H1 (cell line): ENCODE measurements at regions not wholly inside any gene's neighbourhood (a gene's known extent, or its start where the extent isn't known, plus 50 kb on each side); places are given as distances from the start of the nearest gene placed in this dataset.

ENCODE experiments used
- CTCF ChIA-PET: fragments of 300-600 bp; sonication (Branson Sonifier 250); formaldehyde crosslinking; loops from one replicate; lab custom pipeline; 2021; ENCODE audit not compliant: partially characterized antibody; lab: Charles Lee
- POLR2A ChIA-PET: fragments of 300-600 bp; sonication (Branson Sonifier 250); formaldehyde crosslinking; loops from one replicate; lab custom pipeline; 2021; ENCODE audit warnings: inconsistent platforms; ENCODE audit not compliant: partially characterized antibody; lab: Charles Lee
- DNase-seq, 2 experiments: peaks; one replicate each; pipeline versions ENCODE4 v3.0.0 to v3.0.0-alpha.2; 2010 to 2022; ENCODE audit warnings: low spot score in 2 of 2, low read depth in 1 of 2, mixed read lengths in 1 of 2
- FAIRE-seq: peaks from 2 replicates; lab custom pipeline; 2011; peaks lifted over from hg19 to GRCh38; lab: Jason Lieb, UNC
- H2AFZ ChIP-seq: 2 replicates; pipeline ENCODE4 v1.8.1; 2012; ENCODE audit warnings: low read length, inconsistent platforms
- H2AK5ac ChIP-seq: 2 replicates; pipeline ENCODE4 v1.6.1; 2013; ENCODE audit warnings: low read depth, low read length
- H2BK120ac ChIP-seq: replicated peaks from 2 replicates; pipeline ENCODE3; 2013; ENCODE audit warnings: low read depth, low read length, inconsistent platforms
- H2BK12ac ChIP-seq: 2 replicates; pipeline ENCODE4 v1.6.1; 2013; ENCODE audit warnings: low read depth, low read length
- H2BK15ac ChIP-seq: 2 replicates; pipeline ENCODE4 v1.6.1; 2013; ENCODE audit warnings: low read length
- H2BK20ac ChIP-seq: 2 replicates; pipeline ENCODE4 v1.6.1; 2013; ENCODE audit warnings: low read length
- H2BK5ac ChIP-seq: 2 replicates; pipeline ENCODE4 v1.6.1; 2013; ENCODE audit warnings: low read depth, low read length
- H3K14ac ChIP-seq: 2 replicates; pipeline ENCODE4 v1.6.1; 2013; ENCODE audit warnings: inconsistent platforms; ENCODE audit not compliant: insufficient read length
- H3K18ac ChIP-seq: 2 replicates; pipeline ENCODE4 v1.6.1; 2013; ENCODE audit warnings: low read length; ENCODE audit errors: extremely low read depth
- H3K23ac ChIP-seq: 2 replicates; pipeline ENCODE4 v1.6.1; 2013; ENCODE audit warnings: inconsistent platforms; ENCODE audit not compliant: insufficient read length
- H3K23me2 ChIP-seq: 2 replicates; pipeline ENCODE4 v1.6.1; 2013; ENCODE audit warnings: low read depth, low read length
- H3K27ac ChIP-seq: 2 replicates; pipeline ENCODE4 v1.6.1; 2011; ENCODE audit warnings: low read depth, low read length, inconsistent platforms
- H3K27me3 ChIP-seq, 4 experiments: replicated peaks in 1 of 4; 1 replicate in 1 of 4; 2 replicates in 3 of 4; pipeline versions ENCODE4 v1.6.1 to v1.8.1; 2011 to 2013; ENCODE audit warnings: low read length in 3 of 4, mild to moderate bottlenecking in 3 of 4, inconsistent platforms in 2 of 4, mixed read lengths in 2 of 4, moderate library complexity in 1 of 4; ENCODE audit not compliant: control insufficient read depth in 3 of 4, insufficient read depth in 3 of 4; ENCODE audit errors: extremely low read depth in 1 of 4
- H3K36me3 ChIP-seq, 4 experiments: 2 replicates each; pipeline versions ENCODE4 v1.6.1 to v1.8.1; 2011 to 2013; ENCODE audit warnings: mild to moderate bottlenecking in 4 of 4, low read length in 3 of 4, moderate library complexity in 2 of 4, control low read depth in 1 of 4, inconsistent platforms in 1 of 4; ENCODE audit not compliant: insufficient read depth in 4 of 4, control insufficient read depth in 2 of 4
- H3K4ac ChIP-seq: replicated peaks from 2 replicates; pipeline ENCODE3; 2013; ENCODE audit warnings: low read length, low read depth, mixed read lengths, inconsistent platforms; ENCODE audit not compliant: insufficient read length
- H3K4me1 ChIP-seq, 4 experiments: replicated peaks in 1 of 4; 1 replicate in 1 of 4; 2 replicates in 3 of 4; pipeline versions ENCODE4 v1.6.1 to v1.8.1; 2011 to 2013; ENCODE audit warnings: low read length in 3 of 4, inconsistent platforms in 2 of 4, mixed read lengths in 1 of 4; ENCODE audit not compliant: insufficient read depth in 4 of 4, control insufficient read depth in 3 of 4
- H3K4me2 ChIP-seq, 2 experiments: 2 replicates each; pipeline versions ENCODE4 v1.6.1 to v1.8.1; 2011 to 2013; ENCODE audit warnings: low read depth in 2 of 2, low read length in 2 of 2, control low read depth in 1 of 2, inconsistent platforms in 1 of 2, mild to moderate bottlenecking in 1 of 2; ENCODE audit not compliant: insufficient read depth in 1 of 2
- H3K4me3 ChIP-seq, 4 experiments: fragments of 200-600, 300-600 bp in 1 of 4; sonication (generic), shearing (Covaris generic), sonication (Bioruptor Twin) in 1 of 4; 2 replicates each; pipeline versions ENCODE4 v1.5.1 to v1.8.1; 2011 to 2016; ENCODE audit warnings: low read length in 4 of 4, low read depth in 3 of 4, control low read depth in 2 of 4, inconsistent platforms in 2 of 4, mild to moderate bottlenecking in 2 of 4, mixed read lengths in 1 of 4, moderate library complexity in 1 of 4; ENCODE audit not compliant: insufficient read depth in 2 of 4; ENCODE audit errors: extremely low read depth in 1 of 4
- H3K56ac ChIP-seq: replicated peaks from 2 replicates; pipeline ENCODE3; 2013; ENCODE audit warnings: low read depth, mild to moderate bottlenecking, mixed read lengths, low read length, inconsistent platforms; ENCODE audit not compliant: insufficient read length
- H3K79me1 ChIP-seq: 2 replicates; pipeline ENCODE4 v1.6.1; 2013; ENCODE audit warnings: low read depth, low read length, control low read depth
- H3K79me2 ChIP-seq, 2 experiments: 2 replicates each; pipeline versions ENCODE4 v1.6.1 to v1.8.1; 2012 to 2013; ENCODE audit warnings: low read length in 2 of 2, mild to moderate bottlenecking in 2 of 2, inconsistent platforms in 1 of 2; ENCODE audit not compliant: insufficient read depth in 2 of 2, control insufficient read depth in 1 of 2
- H3K9ac ChIP-seq, 4 experiments: replicated peaks in 1 of 4; 1 replicate in 1 of 4; 2 replicates in 3 of 4; pipeline versions ENCODE4 v1.6.1 to v1.8.1; 2011 to 2013; ENCODE audit warnings: low read depth in 3 of 4, low read length in 3 of 4, control low read depth in 2 of 4, mild to moderate bottlenecking in 2 of 4, moderate library complexity in 2 of 4, inconsistent platforms in 1 of 4; ENCODE audit errors: extremely low read depth in 1 of 4
- H3K9me3 ChIP-seq, 2 experiments: 2 replicates each; pipeline versions ENCODE4 v1.6.1 to v1.8.1; 2012 to 2013; ENCODE audit warnings: mild to moderate bottlenecking in 2 of 2, moderate library complexity in 2 of 2, control low read depth in 1 of 2, inconsistent platforms in 1 of 2, low read depth in 1 of 2, low read length in 1 of 2, mixed read lengths in 1 of 2; ENCODE audit not compliant: insufficient read depth in 2 of 2
- H4K20me1 ChIP-seq, 2 experiments: replicated peaks in 1 of 2; 2 replicates each; pipeline versions ENCODE3 to v1.8.1; 2011 to 2013; ENCODE audit warnings: inconsistent platforms in 2 of 2, low read length in 2 of 2, mild to moderate bottlenecking in 1 of 2; ENCODE audit not compliant: insufficient read depth in 2 of 2, control insufficient read depth in 1 of 2
- H4K5ac ChIP-seq: 2 replicates; pipeline ENCODE4 v1.6.1; 2013; ENCODE audit warnings: low read length, low read depth, mixed read lengths, inconsistent platforms; ENCODE audit not compliant: insufficient read length
- H4K8ac ChIP-seq: 2 replicates; pipeline ENCODE4 v1.8.0; 2013; ENCODE audit warnings: mild to moderate bottlenecking, moderate library complexity, low read length, inconsistent platforms; ENCODE audit not compliant: insufficient read depth; ENCODE audit errors: extremely low read depth
- H4K91ac ChIP-seq: replicated peaks from 2 replicates; pipeline ENCODE3; 2013; ENCODE audit warnings: low read length, mixed read lengths, inconsistent platforms; ENCODE audit not compliant: insufficient read length
- BACH1 ChIP-seq: IDR thresholded peaks from 2 replicates; pipeline ENCODE4 v1.6.1; 2012; ENCODE audit warnings: low read length, improper control_type of control experiment
- BRCA1 ChIP-seq: IDR thresholded peaks from 2 replicates; pipeline ENCODE4 v1.6.1; 2012; ENCODE audit warnings: low read depth, low read length, improper control_type of control experiment
- CBX8 ChIP-seq: fragments of 300-800, 300-1000 bp; sonication (generic); IDR thresholded peaks from 2 replicates; pipeline ENCODE4 v1.7.1; 2016; ENCODE audit warnings: low read depth, low read length, borderline replicate concordance
- CHD1 ChIP-seq: IDR thresholded peaks from 2 replicates; pipeline ENCODE4 v1.6.1; 2012; ENCODE audit warnings: low read depth, low read length, improper control_type of control experiment
- HDAC2 ChIP-seq, 2 experiments: fragments of 300-600 bp in 1 of 2; sonication (generic) in 1 of 2; IDR thresholded peaks; 2 replicates each; pipeline ENCODE4 v1.6.1; 2011 to 2012; ENCODE audit warnings: low read depth in 2 of 2, low read length in 2 of 2, mild to moderate bottlenecking in 2 of 2, moderate library complexity in 2 of 2, borderline replicate concordance in 1 of 2, inconsistent platforms in 1 of 2
- JUN ChIP-seq: IDR thresholded peaks from 2 replicates; pipeline ENCODE4 v1.6.1; 2011; ENCODE audit warnings: low read depth, mild to moderate bottlenecking, improper control_type of control experiment, low read length
- KDM5A ChIP-seq: fragments of 200-600 bp; IDR thresholded peaks from 2 replicates; pipeline ENCODE4 v1.7.1; 2012; ENCODE audit warnings: mild to moderate bottlenecking, low read length, inconsistent platforms, mixed read lengths
- SAP30 ChIP-seq: fragments of 300-600 bp; sonication (generic); IDR thresholded peaks from 2 replicates; pipeline ENCODE4 v1.7.1; 2012; ENCODE audit warnings: low read length, moderate library complexity, mild to moderate bottlenecking, inconsistent platforms; ENCODE audit not compliant: insufficient read depth, insufficient replicate concordance
- SP2 ChIP-seq: IDR thresholded peaks from 2 replicates; pipeline ENCODE4 v1.6.1; 2012; ENCODE audit warnings: mild to moderate bottlenecking, low read length, inconsistent platforms
- SUZ12 ChIP-seq: fragments of 200-600 bp; sonication (generic); IDR thresholded peaks from 2 replicates; pipeline ENCODE4 v1.6.1; 2012; ENCODE audit warnings: mild to moderate bottlenecking, inconsistent platforms, low read length, moderate library complexity, mixed read lengths
- YY1 ChIP-seq: IDR thresholded peaks from 2 replicates; pipeline ENCODE4 v1.6.1; 2011; ENCODE audit warnings: low read depth, mild to moderate bottlenecking, low read length
- WGBS, 2 experiments: shearing (Covaris generic) in 1 of 2; methylation state at CpG; one replicate each; pipeline versions ENCODE4 v1.1.6 to v1.1.7; 2013 to 2015; ENCODE audit warnings: low lambda C conversion rate in 2 of 2, mixed read lengths in 2 of 2, inconsistent platforms in 1 of 2, low coverage in 1 of 2, missing lambda C conversion rate in 1 of 2; ENCODE audit not compliant: insufficient replicate concordance in 2 of 2, insufficient coverage in 1 of 2, insufficient read length in 1 of 2; ENCODE audit errors: extremely low coverage in 1 of 2, missing lambda C conversion rate in 1 of 2; 5-methylcytosine and 5-hydroxymethylcytosine counted together

- Histone ChIP-seq H3K14ac (no peak overlapping the region), H3K79me2 (no peaks in the 10 kb centered on the region), H3K9ac (no peak overlapping the region), H4K91ac (no peak overlapping the region), H2BK15ac (no peak overlapping the region), H3K4ac (no peak overlapping the region), H3K18ac (no peak overlapping the region), H2BK12ac (no peak overlapping the region), H4K20me1 (no peaks in the 10 kb centered on the region), H3K23ac (no peak overlapping the region), H3K27me3 (no peaks in the 10 kb centered on the region), H4K8ac (no peak overlapping the region), H3K4me3 (no peak overlapping the region), H4K5ac (no peak overlapping the region), H3K56ac (no peak overlapping the region), H3K4me1 (peaks cover 0 to 7% (median 1%) of the 10 kb centered on the region in 4 experiments; a peak in 3 of 7 replicates)
- 93% methylated on average over 5 of the region's 5 CpGs; no CpG with 5 or more reads in 1 of the 2 experiments for WGBS, 2 experiments
- CTCF ChIA-PET = interaction anchor here (0.8 to 1.3 kb wide), 2 partner anchors 9 to 15 kb away, joined by 3 to 4 read pairs; no protein-coding TSS in a partner anchor
- no peak for FAIRE-seq
- TF ChIP-seq BRCA1 (no peak), BACH1 (no peak), CBX8 (no peak), SUZ12 (no peak), SP2 (no peak), CHD1 (no peak), JUN (no peak), KDM5A (no peak), YY1 (no peak), SAP30 (no peak), HDAC2 (IDR thresholded peaks at IDR 0.05; ENCODE audit: borderline replicate concordance in 1 of 2, low read depth in 2 of 2, low read length in 2 of 2) (no peak)
- TF ChIP-seq, all 59 proteins: peak for 0
- H2AK5ac ChIP-seq = no peak overlapping the region
- POLR2A ChIA-PET = no interaction called here
- H2BK20ac ChIP-seq = no peak overlapping the region
- H2BK5ac ChIP-seq = no peak overlapping the region
- no peak overlapping the region for H3K27ac ChIP-seq
- H3K36me3 ChIP-seq = no peaks in the 10 kb centered on the region
- H2BK120ac ChIP-seq = no peak overlapping the region
- peaks cover 19% of the 10 kb centered on the region in 2 experiments for H3K9me3 ChIP-seq
- no peak overlapping the region for H3K4me2 ChIP-seq
- DNase-seq = no peak
- H3K23me2 ChIP-seq = no peaks in the 10 kb centered on the region
- no peaks in the 10 kb centered on the region for H3K79me1 ChIP-seq
- no peak overlapping the region for H2AFZ ChIP-seq
Observed at GRCh38 chr16:87085441-87085840, 231.8 kb downstream of the C16orf95 start.
